ENCODE measurements at regions not wholly inside any gene's neighbourhood (a gene's known extent, or its start where the extent isn't known, plus 50 kb on each side); places are given as distances from the start of the nearest gene placed in this dataset.
"Not testable (repeated sequence)": the region's sequence is repeated elsewhere in the genome, so short reads cannot be mapped to it uniquely, and the experiment has no call there.

DNA sequence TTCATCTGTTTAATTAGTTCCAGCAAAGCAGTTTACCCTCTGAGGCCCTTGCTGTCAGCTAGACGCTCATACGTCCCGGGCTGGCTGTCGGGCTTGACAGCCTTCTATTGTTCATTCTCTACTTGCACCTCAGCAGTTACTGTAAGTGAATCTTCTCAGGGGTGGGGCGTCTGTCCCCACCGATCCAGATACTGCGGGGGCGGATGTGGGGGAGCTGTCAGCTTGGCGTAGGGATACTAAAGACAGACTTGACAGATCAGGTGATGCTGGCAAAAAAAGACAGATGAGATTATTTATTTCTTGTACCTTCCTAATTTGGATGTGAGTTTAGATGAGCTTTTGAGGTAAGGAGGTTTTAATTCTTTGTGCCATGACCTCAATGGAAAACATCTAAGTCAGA, 315.3 kb downstream of the NR2F2 start:
- DNase-seq (ENCODE audit: extremely low read depth, low read depth): no peak
- TF ChIP-seq, protein P1, sequence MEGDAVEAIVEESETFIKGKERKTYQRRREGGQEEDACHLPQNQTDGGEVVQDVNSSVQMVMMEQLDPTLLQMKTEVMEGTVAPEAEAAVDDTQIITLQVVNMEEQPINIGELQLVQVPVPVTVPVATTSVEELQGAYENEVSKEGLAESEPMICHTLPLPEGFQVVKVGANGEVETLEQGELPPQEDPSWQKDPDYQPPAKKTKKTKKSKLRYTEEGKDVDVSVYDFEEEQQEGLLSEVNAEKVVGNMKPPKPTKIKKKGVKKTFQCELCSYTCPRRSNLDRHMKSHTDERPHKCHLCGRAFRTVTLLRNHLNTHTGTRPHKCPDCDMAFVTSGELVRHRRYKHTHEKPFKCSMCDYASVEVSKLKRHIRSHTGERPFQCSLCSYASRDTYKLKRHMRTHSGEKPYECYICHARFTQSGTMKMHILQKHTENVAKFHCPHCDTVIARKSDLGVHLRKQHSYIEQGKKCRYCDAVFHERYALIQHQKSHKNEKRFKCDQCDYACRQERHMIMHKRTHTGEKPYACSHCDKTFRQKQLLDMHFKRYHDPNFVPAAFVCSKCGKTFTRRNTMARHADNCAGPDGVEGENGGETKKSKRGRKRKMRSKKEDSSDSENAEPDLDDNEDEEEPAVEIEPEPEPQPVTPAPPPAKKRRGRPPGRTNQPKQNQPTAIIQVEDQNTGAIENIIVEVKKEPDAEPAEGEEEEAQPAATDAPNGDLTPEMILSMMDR (IDR thresholded peaks at IDR 0.05; ENCODE audit: low read depth, low read length, missing control alignments): no peak
- H3K4me3 ChIP-seq (replicated peaks; ENCODE audit: low read depth, low read length): no peak overlapping the region

DNA sequence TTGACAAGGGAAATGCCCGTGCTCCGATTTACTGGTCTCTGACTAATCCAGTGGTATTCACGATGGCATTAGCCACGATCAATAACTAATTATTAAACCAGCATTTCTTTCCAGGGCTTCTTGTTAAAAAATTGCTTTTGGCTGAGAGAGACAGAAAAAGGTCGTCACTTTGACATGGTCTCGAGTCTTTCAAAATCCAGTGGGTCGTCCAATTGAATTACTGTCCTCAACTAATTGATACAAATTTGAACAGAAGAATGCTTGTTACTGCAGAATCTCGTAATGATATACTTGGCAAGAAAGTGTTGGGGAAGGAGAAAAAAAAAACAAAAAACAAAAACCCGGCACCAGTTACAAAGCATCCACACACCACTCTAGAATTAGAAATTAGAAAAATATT, 318.4 kb downstream of the NR2F2 start:
- H3K4me3 ChIP-seq (replicated peaks; ENCODE audit: low read depth, low read length): no peak overlapping the region
- TF ChIP-seq, protein P1 (IDR thresholded peaks at IDR 0.05; ENCODE audit: low read depth, low read length, missing control alignments): no peak
- no peak for DNase-seq (ENCODE audit: extremely low read depth, low read depth)

DNA sequence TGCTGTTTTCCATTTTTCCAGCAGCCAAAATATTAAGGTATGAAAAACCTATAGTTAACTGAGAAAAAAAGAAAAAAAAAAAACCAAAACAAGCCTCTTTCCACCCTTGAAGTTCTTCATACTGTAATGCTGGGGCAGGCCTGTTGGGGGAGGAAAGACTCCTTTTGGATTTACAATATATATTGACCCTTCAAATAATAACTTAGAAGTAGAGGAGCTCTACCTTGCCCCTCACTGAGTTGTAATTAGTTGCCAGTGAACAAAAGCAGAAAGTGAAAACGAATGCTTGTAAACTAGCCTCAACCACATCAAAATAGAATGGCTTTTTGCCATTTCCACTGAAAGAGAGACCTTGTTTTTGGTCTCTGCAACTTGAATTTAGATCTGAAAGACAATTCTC, 326.6 kb downstream of the NR2F2 start:
- H3K4me3 ChIP-seq (replicated peaks; ENCODE audit: low read depth, low read length): no peak overlapping the region
- no peak for DNase-seq (ENCODE audit: extremely low read depth, low read depth)
- TF ChIP-seq, protein P1 (IDR thresholded peaks at IDR 0.05; ENCODE audit: low read depth, low read length, missing control alignments): no peak

DNA sequence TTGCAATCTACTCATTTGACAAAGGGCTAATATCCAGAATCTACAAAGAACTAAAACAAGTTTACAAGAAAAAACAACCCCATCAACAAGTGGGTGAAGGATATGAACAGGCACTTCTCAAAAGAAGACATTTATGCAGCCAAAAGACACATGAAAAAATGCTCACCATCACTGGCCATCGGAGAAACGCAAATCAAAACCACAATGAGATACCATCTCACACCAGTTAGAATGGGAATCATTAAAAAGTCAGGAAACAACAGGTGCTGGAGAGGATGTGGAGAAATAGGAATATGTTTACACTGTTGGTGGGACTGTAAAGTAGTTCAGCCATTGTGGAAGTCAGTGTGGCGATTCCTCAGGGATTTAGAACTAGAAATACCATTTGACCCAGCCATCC, 336.5 kb downstream of the NR2F2 start:
- DNase-seq (ENCODE audit: extremely low read depth, low read depth); H3K4me3 ChIP-seq (replicated peaks; ENCODE audit: low read depth, low read length): not testable (repeated sequence)

DNA sequence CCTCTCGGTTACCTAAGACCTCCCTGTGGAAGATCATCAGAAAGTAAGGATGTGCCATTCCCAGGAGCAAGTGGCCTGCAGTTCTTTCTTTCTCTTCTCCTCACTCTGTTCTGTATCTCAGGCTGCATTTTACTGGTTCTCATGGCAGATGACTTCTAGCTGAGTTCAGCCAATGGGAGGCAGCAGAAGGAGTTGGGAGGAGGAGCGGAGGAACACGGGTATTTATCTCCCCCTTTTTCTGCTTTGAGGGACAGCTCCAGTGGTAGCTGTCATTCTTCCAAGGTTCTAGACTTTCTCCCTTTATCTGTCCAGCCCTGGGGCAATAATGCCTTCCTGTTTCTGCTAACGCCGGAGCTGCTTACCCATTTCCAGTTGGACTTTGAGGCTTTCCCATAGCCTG, 339.9 kb downstream of the NR2F2 start:
- no peak for DNase-seq (ENCODE audit: extremely low read depth, low read depth)
- H3K4me3 ChIP-seq (replicated peaks; ENCODE audit: low read depth, low read length): no peak overlapping the region
- TF ChIP-seq, protein P1 (IDR thresholded peaks at IDR 0.05; ENCODE audit: low read depth, low read length, missing control alignments): no peak

DNA sequence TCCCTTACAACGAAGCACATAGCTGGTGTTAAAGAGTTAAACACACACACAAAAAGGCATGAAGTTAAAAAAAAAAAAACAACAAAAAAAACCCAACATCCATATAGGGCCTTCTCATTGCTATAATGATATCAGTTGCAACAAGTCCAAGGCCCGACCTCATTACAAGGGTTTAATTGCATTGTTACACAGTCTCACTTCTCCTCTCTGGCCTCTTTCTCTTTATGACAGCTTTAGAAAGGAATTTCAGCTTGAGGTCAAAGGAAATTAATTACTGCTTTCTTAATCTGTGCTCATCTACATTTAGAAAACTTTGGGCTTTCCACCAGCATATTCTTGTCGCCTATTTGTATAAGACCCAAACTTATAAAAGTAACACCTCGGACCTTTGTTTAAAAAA, 342.1 kb downstream of the NR2F2 start:
- TF ChIP-seq, protein P1 (IDR thresholded peaks at IDR 0.05; ENCODE audit: low read depth, low read length, missing control alignments): no peak
- H3K4me3 ChIP-seq (replicated peaks; ENCODE audit: low read depth, low read length): no peak overlapping the region
- DNase-seq (ENCODE audit: extremely low read depth, low read depth): no peak

DNA sequence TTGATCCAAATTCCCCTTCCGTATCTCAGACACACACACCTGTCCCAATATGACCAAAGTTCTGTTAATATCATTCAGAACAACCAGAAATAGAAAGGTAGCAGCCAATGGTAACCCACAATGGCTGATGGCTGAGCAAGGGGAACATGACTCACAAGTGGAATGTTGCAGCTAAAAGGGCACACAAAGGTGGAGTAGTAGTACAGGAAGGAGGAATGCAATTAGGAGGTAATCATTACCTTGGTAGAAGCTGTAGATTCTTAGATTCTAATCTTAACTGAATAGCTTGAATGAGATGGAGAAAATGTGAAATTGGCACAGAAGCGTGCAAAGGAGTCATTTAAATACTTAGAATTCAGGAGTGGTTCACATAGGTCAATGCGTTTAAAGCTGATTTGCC, 347.9 kb downstream of the NR2F2 start:
- TF ChIP-seq, protein P1 (IDR thresholded peaks at IDR 0.05; ENCODE audit: low read depth, low read length, missing control alignments): no peak
- no peak overlapping the region for H3K4me3 ChIP-seq (replicated peaks; ENCODE audit: low read depth, low read length)
- DNase-seq (ENCODE audit: extremely low read depth, low read depth): no peak

Measured in HFF-Myc (cell line).